ENCODE measurements at regions not wholly inside any gene's neighbourhood (a gene's known extent, or its start where the extent isn't known, plus 50 kb on each side); places are given as distances from the start of the nearest gene placed in this dataset.
"Not testable (repeated sequence)": the region's sequence is repeated elsewhere in the genome, so short reads cannot be mapped to it uniquely, and the experiment has no call there.

- Mint-ChIP-seq H3K4me1 (no peaks in the 10 kb centered on the region), H3K27me3 (peaks cover 11% of the 10 kb centered on the region), H3K27ac (no peak overlapping the region), H3K4me3 (no peak overlapping the region), H3K36me3 (ENCODE audit: low read depth) (no peaks in the 10 kb centered on the region)
- ATAC-seq = no peak
- no peaks in the 10 kb centered on the region for H3K9me3 ChIP-seq (ENCODE audit: control insufficient read depth, low read length, poor library complexity, severe bottlenecking)
- no peak for DNase-seq
Observed at GRCh38 chr10:113475381-113475807, 77.5 kb upstream of the HABP2 start.

GRCh38 chr10:113476191-113476590 is 76.7 kb upstream of the HABP2 start:
- no peaks in the 10 kb centered on the region for H3K4me1 Mint-ChIP-seq
- no peak for ATAC-seq
- H3K9me3 ChIP-seq (ENCODE audit: control insufficient read depth, low read length, poor library complexity, severe bottlenecking) = no peaks in the 10 kb centered on the region
- no peaks in the 10 kb centered on the region for H3K36me3 Mint-ChIP-seq (ENCODE audit: low read depth)
- no peak for DNase-seq
- peaks cover 11% of the 10 kb centered on the region for H3K27me3 Mint-ChIP-seq
- H3K27ac Mint-ChIP-seq = no peak overlapping the region
- H3K4me3 Mint-ChIP-seq = no peak overlapping the region

- ATAC-seq (no peak), DNase-seq (no peak)
- H3K4me1 Mint-ChIP-seq = no peaks in the 10 kb centered on the region
- no peak overlapping the region for H3K4me3 Mint-ChIP-seq
- H3K27me3 Mint-ChIP-seq = peaks cover 11% of the 10 kb centered on the region
- no peak overlapping the region for H3K27ac Mint-ChIP-seq
- no peaks in the 10 kb centered on the region for H3K36me3 Mint-ChIP-seq (ENCODE audit: low read depth)
- no peaks in the 10 kb centered on the region for H3K9me3 ChIP-seq (ENCODE audit: control insufficient read depth, low read length, poor library complexity, severe bottlenecking)
Observed at GRCh38 chr10:113476673-113477072, 76.2 kb upstream of the HABP2 start.

GRCh38 chr10:113477451-113477850 is 75.4 kb upstream of the HABP2 start:
- no peak for DNase-seq
- Mint-ChIP-seq H3K27me3 (peaks cover 11% of the 10 kb centered on the region), H3K4me3 (no peak overlapping the region), H3K36me3 (ENCODE audit: low read depth) (no peaks in the 10 kb centered on the region), H3K27ac (no peak overlapping the region), H3K4me1 (no peaks in the 10 kb centered on the region)
- H3K9me3 ChIP-seq (ENCODE audit: control insufficient read depth, low read length, poor library complexity, severe bottlenecking) = no peaks in the 10 kb centered on the region
- no peak for ATAC-seq

- no peaks in the 10 kb centered on the region for H3K9me3 ChIP-seq (ENCODE audit: control insufficient read depth, low read length, poor library complexity, severe bottlenecking)
- Mint-ChIP-seq H3K36me3 (ENCODE audit: low read depth) (no peaks in the 10 kb centered on the region), H3K4me1 (no peaks in the 10 kb centered on the region), H3K27ac (no peak overlapping the region), H3K27me3 (peaks cover 15% of the 10 kb centered on the region), H3K4me3 (no peak overlapping the region)
- no peak for ATAC-seq
- no peak for DNase-seq
Observed at GRCh38 chr10:113479346-113480080, 73.3 kb upstream of the HABP2 start.

- peaks cover 10% of the 10 kb centered on the region for H3K27me3 Mint-ChIP-seq
- no peak for DNase-seq
- no peaks in the 10 kb centered on the region for H3K9me3 ChIP-seq (ENCODE audit: control insufficient read depth, low read length, poor library complexity, severe bottlenecking)
- ATAC-seq = no peak
- no peak overlapping the region for H3K27ac Mint-ChIP-seq
- no peaks in the 10 kb centered on the region for H3K4me1 Mint-ChIP-seq
- no peak overlapping the region for H3K4me3 Mint-ChIP-seq
- H3K36me3 Mint-ChIP-seq (ENCODE audit: low read depth) = no peaks in the 10 kb centered on the region
Observed at GRCh38 chr10:113480081-113480360, 72.8 kb upstream of the HABP2 start.

- no peaks in the 10 kb centered on the region for H3K36me3 Mint-ChIP-seq (ENCODE audit: low read depth)
- H3K27me3 Mint-ChIP-seq = peaks cover 12% of the 10 kb centered on the region
- H3K9me3 ChIP-seq (ENCODE audit: control insufficient read depth, low read length, poor library complexity, severe bottlenecking) = no peaks in the 10 kb centered on the region
- no peak for ATAC-seq
- DNase-seq = no peak
- no peaks in the 10 kb centered on the region for H3K4me1 Mint-ChIP-seq
- H3K4me3 Mint-ChIP-seq = no peak overlapping the region
- H3K27ac Mint-ChIP-seq = no peak overlapping the region
Observed at GRCh38 chr10:113480851-113481502, 71.9 kb upstream of the HABP2 start.

GRCh38 chr10:113484487-113484886 is 68.4 kb upstream of the HABP2 start:
- Mint-ChIP-seq H3K27ac (no peak overlapping the region), H3K4me3 (no peak overlapping the region)

GRCh38 chr10:113485736-113486135 is 67.1 kb upstream of the HABP2 start:
- no peaks in the 10 kb centered on the region for H3K4me1 Mint-ChIP-seq
- H3K9me3 ChIP-seq (ENCODE audit: control insufficient read depth, low read length, poor library complexity, severe bottlenecking) = no peaks in the 10 kb centered on the region
- DNase-seq (no peak), ATAC-seq (no peak)
- H3K4me3 Mint-ChIP-seq = no peak overlapping the region
- no peaks in the 10 kb centered on the region for H3K36me3 Mint-ChIP-seq (ENCODE audit: low read depth)
- no peak overlapping the region for H3K27ac Mint-ChIP-seq
- peaks cover 21% of the 10 kb centered on the region for H3K27me3 Mint-ChIP-seq

More at GRCh38 chr10:113484487-113484886, 68.4 kb upstream of the HABP2 start:
- DNase-seq (no peak), ATAC-seq (no peak)
- H3K9me3 ChIP-seq (ENCODE audit: control insufficient read depth, low read length, poor library complexity, severe bottlenecking) = no peaks in the 10 kb centered on the region
- H3K4me1 Mint-ChIP-seq = no peaks in the 10 kb centered on the region
- no peaks in the 10 kb centered on the region for H3K36me3 Mint-ChIP-seq (ENCODE audit: low read depth)
- peaks cover 21% of the 10 kb centered on the region for H3K27me3 Mint-ChIP-seq

GRCh38 chr10:113486531-113486930 is 66.3 kb upstream of the HABP2 start:
- H3K4me1 Mint-ChIP-seq = no peaks in the 10 kb centered on the region
- H3K27ac Mint-ChIP-seq = no peak overlapping the region
- peaks cover 21% of the 10 kb centered on the region for H3K27me3 Mint-ChIP-seq
- no peaks in the 10 kb centered on the region for H3K9me3 ChIP-seq (ENCODE audit: control insufficient read depth, low read length, poor library complexity, severe bottlenecking)
- H3K36me3 Mint-ChIP-seq (ENCODE audit: low read depth) = no peaks in the 10 kb centered on the region
- no peak overlapping the region for H3K4me3 Mint-ChIP-seq
- DNase-seq (no peak), ATAC-seq (no peak)

- H3K9me3 ChIP-seq (ENCODE audit: control insufficient read depth, low read length, poor library complexity, severe bottlenecking) = no peaks in the 10 kb centered on the region
- H3K4me3 Mint-ChIP-seq = no peak overlapping the region
- no peak for ATAC-seq
- peaks cover 21% of the 10 kb centered on the region for H3K27me3 Mint-ChIP-seq
- no peaks in the 10 kb centered on the region for H3K4me1 Mint-ChIP-seq
- no peak for DNase-seq
- H3K36me3 Mint-ChIP-seq (ENCODE audit: low read depth) = no peaks in the 10 kb centered on the region
- no peak overlapping the region for H3K27ac Mint-ChIP-seq
Observed at GRCh38 chr10:113487154-113487553, 65.7 kb upstream of the HABP2 start.

GRCh38 chr10:113488186-113488585 is 64.7 kb upstream of the HABP2 start:
- no peak for ATAC-seq
- H3K27me3 Mint-ChIP-seq = peaks cover 21% of the 10 kb centered on the region

DNA sequence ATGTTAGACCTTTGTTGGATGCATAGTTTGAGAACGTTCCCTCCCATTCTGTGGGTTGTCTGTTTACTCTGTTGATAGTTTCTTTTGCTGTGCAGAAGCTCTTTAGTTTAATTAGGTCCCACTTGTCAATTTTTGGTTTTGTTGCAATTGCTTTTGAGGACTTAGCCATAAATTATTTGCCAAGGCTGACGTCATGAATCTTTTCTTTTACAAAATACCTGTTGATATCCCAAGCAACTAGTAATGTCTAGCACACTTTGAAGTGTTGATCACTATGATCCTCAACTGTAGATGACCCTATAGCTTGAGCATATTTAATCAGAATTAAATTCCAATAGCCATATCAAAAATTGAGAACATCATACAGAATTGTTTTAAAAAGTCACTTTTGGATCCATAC is 63.3 kb upstream of the HABP2 start:
- H3K4me3 Mint-ChIP-seq; H3K27ac Mint-ChIP-seq; H3K4me1 Mint-ChIP-seq; DNase-seq; H3K9me3 ChIP-seq (ENCODE audit: control insufficient read depth, low read length, poor library complexity, severe bottlenecking); ATAC-seq; H3K36me3 Mint-ChIP-seq (ENCODE audit: low read depth): not testable (repeated sequence)
- peaks cover 14% of the 10 kb centered on the region for H3K27me3 Mint-ChIP-seq

More at GRCh38 chr10:113488186-113488585, 64.7 kb upstream of the HABP2 start:
- Mint-ChIP-seq H3K27ac (no peak overlapping the region), H3K4me3 (no peak overlapping the region), H3K4me1 (no peaks in the 10 kb centered on the region), H3K36me3 (ENCODE audit: low read depth) (no peaks in the 10 kb centered on the region)
- H3K9me3 ChIP-seq (ENCODE audit: control insufficient read depth, low read length, poor library complexity, severe bottlenecking) = no peaks in the 10 kb centered on the region
- no peak for DNase-seq

- no peaks in the 10 kb centered on the region for H3K36me3 Mint-ChIP-seq (ENCODE audit: low read depth)
- H3K4me1 Mint-ChIP-seq = peaks cover 5% of the 10 kb centered on the region
- no peak overlapping the region for H3K4me3 Mint-ChIP-seq
- no peak overlapping the region for H3K27ac Mint-ChIP-seq
- H3K27me3 Mint-ChIP-seq = peaks cover 23% of the 10 kb centered on the region
- H3K9me3 ChIP-seq (ENCODE audit: control insufficient read depth, low read length, poor library complexity, severe bottlenecking) = no peaks in the 10 kb centered on the region
- ATAC-seq (no peak), DNase-seq (no peak)
Observed at GRCh38 chr10:113491967-113492565, 60.8 kb upstream of the HABP2 start.
